SK-N-SH treated with all-trans-retinoic acid at 6 μM for 48 hours (cell line): ENCODE measurements at regions not wholly inside any gene's neighbourhood (a gene's known extent, or its start where the extent isn't known, plus 50 kb on each side); places are given as distances from the start of the nearest gene placed in this dataset.

ENCODE experiments used
- ARNTL ChIP-seq: fragments of 450-650 bp; formaldehyde crosslinking; IDR thresholded peaks from 2 replicates; pipeline ENCODE4 v1.5.0; 2020; ENCODE audit warnings: low read depth, mild to moderate bottlenecking, moderate library complexity, borderline replicate concordance
- CSDC2 ChIP-seq: fragments of 250-450 bp; sonication (Bioruptor Pico); IDR thresholded peaks from 2 replicates; pipeline ENCODE4 v1.5.0; 2020; ENCODE audit warnings: mild to moderate bottlenecking, moderate library complexity
- ESRRG ChIP-seq: fragments of 250-450 bp; sonication (Bioruptor Pico); IDR thresholded peaks from 2 replicates; pipeline ENCODE4 v1.6.1; 2021; ENCODE audit warnings: mild to moderate bottlenecking
- ISL1 ChIP-seq: fragments of 250-450 bp; sonication (Bioruptor Pico); IDR thresholded peaks from 2 replicates; pipeline ENCODE4 v2.1.2; 2022; ENCODE audit warnings: mild to moderate bottlenecking, moderate library complexity
- PATZ1 ChIP-seq: fragments of 250-450 bp; sonication (Bioruptor Pico); IDR thresholded peaks from 2 replicates; pipeline ENCODE4 v1.8.0; 2020; ENCODE audit warnings: mild to moderate bottlenecking, moderate library complexity, borderline replicate concordance
- POU6F1 ChIP-seq: fragments of 250-450 bp; sonication (Bioruptor Pico); IDR thresholded peaks from 2 replicates; pipeline ENCODE4 v1.8.0; 2021; ENCODE audit warnings: low read depth, mild to moderate bottlenecking, moderate library complexity, borderline replicate concordance
- RARB ChIP-seq: fragments of 250-450 bp; sonication (Bioruptor Pico); IDR thresholded peaks from 2 replicates; pipeline ENCODE4 v1.8.0; 2021; ENCODE audit warnings: mild to moderate bottlenecking, moderate library complexity
- TCF4 ChIP-seq: fragments of 250-450 bp; sonication (Bioruptor Pico); IDR thresholded peaks from 2 replicates; pipeline ENCODE4 v1.8.0; 2021; ENCODE audit warnings: mild to moderate bottlenecking, moderate library complexity, borderline replicate concordance
- TOX ChIP-seq: fragments of 250-450 bp; sonication (Bioruptor Pico); IDR thresholded peaks from 2 replicates; pipeline ENCODE4 v1.8.0; 2021; ENCODE audit warnings: mild to moderate bottlenecking, moderate library complexity, borderline replicate concordance
- ZC3H10 ChIP-seq: fragments of 250-450 bp; sonication (Bioruptor Pico); IDR thresholded peaks from 2 replicates; pipeline ENCODE4 v1.5.1; 2021; ENCODE audit warnings: mild to moderate bottlenecking, moderate library complexity
- ZFP3 ChIP-seq: fragments of 250-450 bp; sonication (Bioruptor Pico); IDR thresholded peaks from 2 replicates; pipeline ENCODE4 v1.5.0; 2020; ENCODE audit warnings: mild to moderate bottlenecking, moderate library complexity
- ZNF565 ChIP-seq: fragments of 450-650 bp; formaldehyde crosslinking; conservative IDR thresholded peaks from 2 replicates; pipeline ENCODE4 v1.5.0; 2020; ENCODE audit warnings: low read depth, mild to moderate bottlenecking, moderate library complexity
- ZNF8 ChIP-seq: fragments of 450-650 bp; formaldehyde crosslinking; IDR thresholded peaks from 2 replicates; pipeline ENCODE4 v1.5.0; 2020; ENCODE audit warnings: mild to moderate bottlenecking, moderate library complexity

- TF ChIP-seq ESRRG (CRISPR knock-in tag) (no peak), ARNTL (CRISPR knock-in tag) (no peak), POU6F1 (no peak), ISL1 (CRISPR knock-in tag) (no peak), CSDC2 (CRISPR knock-in tag) (no peak), PATZ1 (no peak), ZC3H10 (CRISPR knock-in tag) (no peak), TOX (no peak), TCF4 (CRISPR knock-in tag) (no peak), RARB (CRISPR knock-in tag) (no peak), ZNF565 (CRISPR knock-in tag) (no peak), ZNF8 (CRISPR knock-in tag) (no peak), ZFP3 (no peak)
These were observed 153.9 kb upstream of the MPPED2 start for GRCh38 chr11:30740091-30740490.
